CD14-positive monocyte (primary cell): ENCODE measurements at regions not wholly inside any gene's neighbourhood (a gene's known extent, or its start where the extent isn't known, plus 50 kb on each side); places are given as distances from the start of the nearest gene placed in this dataset.

ENCODE experiments used
- DNase-seq, 3 donors: peaks; one replicate each; pipeline ENCODE4 v3.0.0-alpha.2; 2011 to 2022
- H2AFZ ChIP-seq: 2 replicates; pipeline ENCODE4 v1.6.0; 2012; ENCODE audit warnings: mild to moderate bottlenecking, low read depth, low read length, inconsistent platforms; ENCODE audit not compliant: insufficient read depth, poor library complexity, severe bottlenecking
- H3K27ac ChIP-seq, 2 donors: 1 replicate in 1 of 2; 2 replicates in 1 of 2; pipeline ENCODE4 v1.5.1; 2012 to 2013; ENCODE audit warnings: low read length in 2 of 2, control low read depth in 1 of 2, inconsistent platforms in 1 of 2, low read depth in 1 of 2, mild to moderate bottlenecking in 1 of 2
- H3K27me3 ChIP-seq, 2 donors: one replicate each; pipeline versions ENCODE4 v1.6.0 to v1.6.1; 2011 to 2013; ENCODE audit warnings: low read length in 2 of 2; ENCODE audit not compliant: control insufficient read depth in 2 of 2, insufficient read depth in 2 of 2
- H3K36me3 ChIP-seq, 2 donors: replicated peaks in 1 of 2; 1 replicate in 1 of 2; 2 replicates in 1 of 2; pipeline versions ENCODE4 v1.5.1 to v1.6.1; 2012 to 2013; ENCODE audit warnings: low read length in 2 of 2, control low read depth in 1 of 2, inconsistent platforms in 1 of 2, mild to moderate bottlenecking in 1 of 2; ENCODE audit not compliant: insufficient read depth in 2 of 2, control insufficient read depth in 1 of 2
- H3K4me1 ChIP-seq, 2 donors: 1 replicate in 1 of 2; 2 replicates in 1 of 2; pipeline versions ENCODE4 v1.5.1 to v1.6.1; 2012 to 2013; ENCODE audit warnings: low read length in 2 of 2, control low read depth in 1 of 2, inconsistent platforms in 1 of 2, mild to moderate bottlenecking in 1 of 2, moderate library complexity in 1 of 2; ENCODE audit not compliant: insufficient read depth in 2 of 2, control insufficient read depth in 1 of 2
- H3K4me2 ChIP-seq: replicated peaks from 2 replicates; pipeline ENCODE3; 2012; ENCODE audit warnings: low read length, moderate library complexity, mild to moderate bottlenecking; ENCODE audit not compliant: poor library complexity, severe bottlenecking; ENCODE audit errors: extremely low read depth
- H3K4me3 ChIP-seq, 3 experiments: fragments of 200-600 bp in 1 of 3; sonication (generic) in 1 of 3; replicated peaks in 1 of 3; 1 replicate in 2 of 3; 2 replicates in 1 of 3; pipeline ENCODE4 v1.5.1; 2011 to 2013; ENCODE audit warnings: low read length in 3 of 3, mild to moderate bottlenecking in 3 of 3, control low read depth in 2 of 3, low read depth in 2 of 3, inconsistent platforms in 1 of 3, moderate library complexity in 1 of 3
- H3K79me2 ChIP-seq: 2 replicates; pipeline ENCODE4 v1.6.0; 2012; ENCODE audit warnings: mild to moderate bottlenecking, control low read depth, inconsistent platforms, low read length, moderate library complexity; ENCODE audit not compliant: insufficient read depth
- H3K9ac ChIP-seq: 2 replicates; pipeline ENCODE4 v1.6.0; 2017; ENCODE audit warnings: low read length, mild to moderate bottlenecking; ENCODE audit not compliant: insufficient read depth, poor library complexity, severe bottlenecking
- H3K9me3 ChIP-seq, 2 donors: replicated peaks in 1 of 2; 1 replicate in 1 of 2; 2 replicates in 1 of 2; pipeline versions ENCODE4 v1.5.1 to v1.6.1; 2012 to 2013; ENCODE audit warnings: low read length in 2 of 2, control low read depth in 1 of 2; ENCODE audit not compliant: control insufficient read depth in 1 of 2, insufficient read depth in 1 of 2
- H4K20me1 ChIP-seq: 2 replicates; pipeline ENCODE4 v1.6.0; 2012; ENCODE audit warnings: mild to moderate bottlenecking, low read length, control low read depth, moderate library complexity; ENCODE audit not compliant: insufficient read depth
- H3K27ac Mint-ChIP-seq, 7 donors: one replicate each; pipeline ENCODE4 v1.8.0; 2020; ENCODE audit warnings: mild to moderate bottlenecking in 7 of 7, mixed read lengths in 7 of 7, moderate library complexity in 6 of 7, inconsistent platforms in 2 of 7
- H3K27me3 Mint-ChIP-seq, 3 donors: one replicate each; pipeline ENCODE4 v1.8.0; 2021 to 2022; ENCODE audit warnings: low read depth in 3 of 3, mild to moderate bottlenecking in 3 of 3, mixed read lengths in 3 of 3, moderate library complexity in 3 of 3, inconsistent platforms in 1 of 3
- H3K36me3 Mint-ChIP-seq, 2 donors: one replicate each; pipeline ENCODE4 v1.8.0; 2020; ENCODE audit warnings: mixed read lengths in 2 of 2, inconsistent platforms in 1 of 2, mild to moderate bottlenecking in 1 of 2
- H3K4me1 Mint-ChIP-seq: one replicate; pipeline ENCODE4 v1.8.0; 2020; ENCODE audit warnings: mild to moderate bottlenecking, mixed read lengths
- H3K4me3 Mint-ChIP-seq, 2 donors: one replicate each; pipeline ENCODE4 v1.8.0; 2020; ENCODE audit warnings: mild to moderate bottlenecking in 2 of 2, mixed read lengths in 2 of 2, moderate library complexity in 1 of 2
- H3K9me3 Mint-ChIP-seq, 7 donors: one replicate each; pipeline ENCODE4 v1.8.0; 2020 to 2022; ENCODE audit warnings: mixed read lengths in 7 of 7, mild to moderate bottlenecking in 6 of 7, moderate library complexity in 6 of 7, inconsistent platforms in 2 of 7
- CTCF ChIP-seq: fragments of 200-600 bp; IDR thresholded peaks from one replicate; pipeline ENCODE4 v1.8.0; 2022; ENCODE audit warnings: antibody characterized with exemption, mild to moderate bottlenecking
- WGBS: methylation state at CpG from one replicate; pipeline ENCODE4 v1.1.5; 2013; ENCODE audit warnings: missing lambda C conversion rate; ENCODE audit not compliant: insufficient coverage; 5-methylcytosine and 5-hydroxymethylcytosine counted together
- intact Hi-C, 2 donors: fragments of 100-400 bp; cut with micrococcal nuclease; formaldehyde crosslinking; loops; one replicate each; pipeline versions ENCODE4 v1.15.0 to v1.15.1; 2023

GRCh38 chr1:170240409-170240808, 94.7 kb downstream of the NTMT2 start:
- Histone ChIP-seq H2AFZ (no peak overlapping the region), H3K27me3 (no peaks in the 10 kb centered on the region), H4K20me1 (no peaks in the 10 kb centered on the region), H3K4me3 (no peak overlapping the region), H3K9me3 (peaks cover 0 to 3% of the 10 kb centered on the region in 2 donors), H3K4me2 (no peak overlapping the region), H3K9ac (no peak overlapping the region), H3K27ac (no peak overlapping the region), H3K79me2 (no peaks in the 10 kb centered on the region), H3K36me3 (no peaks in the 10 kb centered on the region), H3K4me1 (no peaks in the 10 kb centered on the region)
- Mint-ChIP-seq H3K27me3 (peaks cover 0 to 1% (median 0%) of the 10 kb centered on the region in 3 donors), H3K4me3 (no peak overlapping the region), H3K36me3 (no peaks in the 10 kb centered on the region), H3K4me1 (no peaks in the 10 kb centered on the region), H3K27ac (no peak overlapping the region), H3K9me3 (peaks cover 0 to 2% (median 0%) of the 10 kb centered on the region in 7 donors)
- no peak for TF ChIP-seq CTCF
- intact Hi-C loops, result no loop called here
- no CpG with 5 or more reads among the region's 2 CpGs for WGBS
- no peak for DNase-seq

DNA sequence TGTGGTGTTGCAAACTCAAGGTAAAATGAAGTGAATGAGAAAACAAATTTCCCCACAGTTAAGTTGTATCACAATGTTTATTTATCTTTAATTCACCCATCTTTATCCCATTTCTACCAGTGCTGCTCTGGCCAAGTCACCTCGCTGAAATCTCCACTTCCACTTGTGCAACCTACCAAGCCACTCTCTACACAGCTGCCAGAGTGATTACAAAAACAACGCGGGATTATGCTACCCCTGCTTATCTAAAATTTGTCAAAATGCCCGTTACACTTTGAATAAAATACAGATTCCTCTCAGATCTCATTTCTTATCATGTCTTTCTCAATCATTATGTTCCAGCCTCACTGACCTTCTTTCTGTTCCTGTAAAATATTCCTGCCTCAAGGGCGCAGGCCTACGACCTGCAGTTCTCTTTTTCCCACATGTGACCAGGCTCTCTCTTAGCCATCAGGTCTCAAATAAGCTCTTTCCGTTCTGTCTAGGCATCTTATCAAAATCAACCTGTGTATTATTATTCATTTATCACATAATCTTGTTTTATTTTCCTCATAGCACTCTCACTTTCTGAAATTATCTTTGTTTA, 95.6 kb downstream of the NTMT2 start:
- WGBS, result 86% methylated on average over 7 of the region's 7 CpGs
- H3K27ac Mint-ChIP-seq, result no peak overlapping the region

More for the DNA sequence above, 95.6 kb downstream of the NTMT2 start:
- Histone ChIP-seq H3K27me3 (no peaks in the 10 kb centered on the region), H3K9ac (no peak overlapping the region), H3K36me3 (no peaks in the 10 kb centered on the region), H4K20me1 (no peaks in the 10 kb centered on the region), H3K9me3 (peaks cover 0 to 3% of the 10 kb centered on the region in 2 donors), H2AFZ (no peak overlapping the region), H3K4me1 (no peaks in the 10 kb centered on the region), H3K4me2 (no peak overlapping the region), H3K27ac (no peak overlapping the region), H3K4me3 (no peak overlapping the region), H3K79me2 (no peaks in the 10 kb centered on the region)
- no peak for DNase-seq
- TF ChIP-seq CTCF, result no peak
- intact Hi-C loops, result no loop called here
- no peaks in the 10 kb centered on the region for H3K36me3 Mint-ChIP-seq
- H3K4me1 Mint-ChIP-seq, result no peaks in the 10 kb centered on the region
- H3K27me3 Mint-ChIP-seq, result peaks cover 0 to 1% (median 0%) of the 10 kb centered on the region in 3 donors
- H3K9me3 Mint-ChIP-seq, result peaks cover 0 to 3% (median 0%) of the 10 kb centered on the region in 7 donors
- no peak overlapping the region for H3K4me3 Mint-ChIP-seq
